ENCODE measurements at regions not wholly inside any gene's neighbourhood (a gene's known extent, or its start where the extent isn't known, plus 50 kb on each side); places are given as distances from the start of the nearest gene placed in this dataset.

DNA sequence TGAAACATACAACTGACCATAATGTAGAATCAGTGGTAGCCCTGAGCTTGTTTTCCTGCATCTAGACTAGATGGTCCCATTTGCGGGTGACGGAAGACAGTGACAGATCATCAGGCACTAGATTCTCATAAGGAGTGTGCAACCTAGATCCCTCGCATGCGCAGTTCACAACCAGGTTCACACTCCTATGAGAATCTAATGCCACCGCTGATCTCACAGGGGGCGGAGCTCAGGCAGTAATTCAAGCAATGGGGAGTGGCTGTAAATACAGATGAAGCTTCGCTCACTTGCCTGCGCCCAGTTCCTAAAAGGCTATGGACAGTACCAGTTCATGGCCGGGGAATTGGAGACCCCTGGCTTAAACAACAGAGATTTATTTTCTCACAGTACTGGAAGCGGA is 656.3 kb downstream of the HS3ST4 start:
- intact Hi-C loops (cut with DNase I): no loop called here
- no peaks in the 10 kb centered on the region for H3K9me3 ChIP-seq
- no peak overlapping the region for H3K27ac ChIP-seq
- no peak for DNase-seq
- no peaks in the 10 kb centered on the region for H3K27me3 ChIP-seq
- no peak for TF ChIP-seq POLR2A (IDR thresholded peaks at IDR 0.05)
- TF ChIP-seq, protein P1, sequence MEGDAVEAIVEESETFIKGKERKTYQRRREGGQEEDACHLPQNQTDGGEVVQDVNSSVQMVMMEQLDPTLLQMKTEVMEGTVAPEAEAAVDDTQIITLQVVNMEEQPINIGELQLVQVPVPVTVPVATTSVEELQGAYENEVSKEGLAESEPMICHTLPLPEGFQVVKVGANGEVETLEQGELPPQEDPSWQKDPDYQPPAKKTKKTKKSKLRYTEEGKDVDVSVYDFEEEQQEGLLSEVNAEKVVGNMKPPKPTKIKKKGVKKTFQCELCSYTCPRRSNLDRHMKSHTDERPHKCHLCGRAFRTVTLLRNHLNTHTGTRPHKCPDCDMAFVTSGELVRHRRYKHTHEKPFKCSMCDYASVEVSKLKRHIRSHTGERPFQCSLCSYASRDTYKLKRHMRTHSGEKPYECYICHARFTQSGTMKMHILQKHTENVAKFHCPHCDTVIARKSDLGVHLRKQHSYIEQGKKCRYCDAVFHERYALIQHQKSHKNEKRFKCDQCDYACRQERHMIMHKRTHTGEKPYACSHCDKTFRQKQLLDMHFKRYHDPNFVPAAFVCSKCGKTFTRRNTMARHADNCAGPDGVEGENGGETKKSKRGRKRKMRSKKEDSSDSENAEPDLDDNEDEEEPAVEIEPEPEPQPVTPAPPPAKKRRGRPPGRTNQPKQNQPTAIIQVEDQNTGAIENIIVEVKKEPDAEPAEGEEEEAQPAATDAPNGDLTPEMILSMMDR (IDR thresholded peaks at IDR 0.05): no peak
- no peaks in the 10 kb centered on the region for H3K4me1 ChIP-seq
- no peak overlapping the region for H3K4me3 ChIP-seq (replicated peaks in 1 of 3)
- H3K36me3 ChIP-seq: no peaks in the 10 kb centered on the region
- WGBS, 2 donors: 86 to 94% methylated on average over 10 of the region's 10 CpGs

DNA sequence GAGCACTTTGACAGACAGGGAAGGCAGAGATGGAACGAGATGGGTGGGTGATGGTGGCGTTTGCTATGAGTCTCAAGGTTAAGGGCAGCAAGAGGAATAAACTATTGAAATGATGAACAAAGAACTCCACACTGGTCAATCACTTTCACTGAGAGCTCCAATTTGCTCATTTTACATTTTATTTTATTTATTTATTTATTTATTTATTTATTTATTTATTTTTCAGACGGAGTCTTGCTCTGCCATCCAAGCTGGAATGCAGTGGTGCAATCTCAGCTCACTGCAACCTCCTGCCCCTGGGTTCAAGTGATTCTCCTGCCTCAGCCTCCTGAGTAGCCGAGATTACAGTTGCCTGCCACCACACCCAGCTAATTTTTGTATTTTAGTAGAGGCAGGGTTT is 669.1 kb downstream of the HS3ST4 start:
- intact Hi-C loops (cut with DNase I): no loop called here

DNA sequence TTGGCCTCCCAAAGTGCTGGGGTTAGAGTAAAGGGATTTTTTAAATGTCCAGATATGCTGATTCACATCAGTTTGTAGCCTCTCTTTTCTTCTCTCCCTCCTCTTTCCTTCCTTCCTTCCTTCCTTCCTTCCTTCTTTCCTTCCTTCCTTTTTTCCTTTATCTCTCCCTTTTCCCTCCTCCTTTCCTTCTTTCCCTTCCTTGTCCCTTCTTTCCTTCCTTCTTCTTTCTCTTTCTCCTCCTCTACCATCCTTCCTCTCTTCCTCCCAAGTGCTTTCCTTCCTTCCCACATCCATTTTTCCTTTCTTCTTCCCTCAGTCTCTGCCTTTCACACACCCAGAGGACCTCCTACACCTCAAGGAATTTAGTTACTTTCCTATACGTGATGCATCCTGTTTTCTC is 671.8 kb downstream of the HS3ST4 start:
- WGBS, 2 donors: 50 to 52% methylated on average over 1 of the region's 1 CpG

More for the DNA sequence above, 669.1 kb downstream of the HS3ST4 start:
- Histone ChIP-seq H3K9me3 (no peaks in the 10 kb centered on the region), H3K27ac (no peak overlapping the region), H3K27me3 (no peaks in the 10 kb centered on the region), H3K36me3 (no peaks in the 10 kb centered on the region), H3K4me3 (replicated peaks in 1 of 3) (no peak overlapping the region), H3K4me1 (no peaks in the 10 kb centered on the region)
- DNase-seq: no peak
- TF ChIP-seq, protein P1 (IDR thresholded peaks at IDR 0.05): no peak
- TF ChIP-seq POLR2A (IDR thresholded peaks at IDR 0.05): no peak
- WGBS, 2 donors: 84 to 89% methylated on average over 4 of the region's 4 CpGs

DNA sequence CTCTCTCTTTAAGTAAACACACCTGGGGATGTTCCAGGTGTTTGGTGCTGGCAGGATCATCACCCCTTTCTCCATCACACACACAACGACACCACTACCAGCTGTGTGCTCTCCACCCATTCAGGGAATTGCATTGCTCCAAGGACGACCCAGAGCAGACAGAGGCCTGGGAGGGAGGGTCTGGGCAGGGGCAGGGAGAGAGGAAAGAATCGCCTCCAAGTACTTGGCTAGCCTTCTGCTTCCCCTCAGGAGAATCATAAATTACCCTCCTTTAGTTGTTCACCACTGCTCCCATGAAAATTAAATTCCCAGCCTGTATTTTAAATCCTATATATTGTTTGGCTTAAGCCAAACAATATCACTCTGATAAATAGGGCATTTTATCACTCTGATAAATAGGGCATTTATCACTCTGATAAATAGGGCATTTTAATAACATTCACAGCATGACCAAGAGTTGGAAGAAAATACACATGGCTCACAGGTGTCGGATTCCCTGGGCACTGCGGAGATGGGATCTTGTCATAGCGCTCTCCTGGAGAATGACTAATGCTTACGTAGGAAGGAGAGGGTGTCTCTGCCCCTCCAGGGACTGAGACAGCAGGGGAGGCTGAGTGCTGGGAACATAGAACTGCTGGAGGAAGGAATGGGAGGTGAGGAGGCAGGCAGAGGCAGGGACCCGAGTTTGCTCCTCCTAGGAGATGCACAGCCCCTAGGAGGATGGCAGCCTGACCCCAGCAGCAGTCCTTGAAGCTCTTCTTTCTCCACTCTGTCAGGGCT is 673.6 kb downstream of the HS3ST4 start:
- intact Hi-C loops (cut with DNase I): no loop called here
- Histone ChIP-seq H3K27ac (no peak overlapping the region), H3K4me3 (replicated peaks in 1 of 3) (no peak overlapping the region), H3K27me3 (no peaks in the 10 kb centered on the region), H3K9me3 (no peaks in the 10 kb centered on the region), H3K4me1 (no peaks in the 10 kb centered on the region), H3K36me3 (no peaks in the 10 kb centered on the region)
- no peak for TF ChIP-seq POLR2A (IDR thresholded peaks at IDR 0.05)
- TF ChIP-seq, protein P1 (IDR thresholded peaks at IDR 0.05): no peak
- 26 to 38% methylated on average over 8 of the region's 8 CpGs for WGBS, 2 donors
- no peak for DNase-seq

More for the DNA sequence above, 671.8 kb downstream of the HS3ST4 start:
- Histone ChIP-seq H3K27me3 (no peaks in the 10 kb centered on the region), H3K36me3 (no peaks in the 10 kb centered on the region), H3K9me3 (no peaks in the 10 kb centered on the region), H3K27ac (no peak overlapping the region), H3K4me1 (no peaks in the 10 kb centered on the region), H3K4me3 (replicated peaks in 1 of 3) (no peak overlapping the region)
- TF ChIP-seq, protein P1 (IDR thresholded peaks at IDR 0.05): no peak
- no peak for TF ChIP-seq POLR2A (IDR thresholded peaks at IDR 0.05)
- intact Hi-C loops (cut with DNase I): no loop called here
- DNase-seq: no peak

DNA sequence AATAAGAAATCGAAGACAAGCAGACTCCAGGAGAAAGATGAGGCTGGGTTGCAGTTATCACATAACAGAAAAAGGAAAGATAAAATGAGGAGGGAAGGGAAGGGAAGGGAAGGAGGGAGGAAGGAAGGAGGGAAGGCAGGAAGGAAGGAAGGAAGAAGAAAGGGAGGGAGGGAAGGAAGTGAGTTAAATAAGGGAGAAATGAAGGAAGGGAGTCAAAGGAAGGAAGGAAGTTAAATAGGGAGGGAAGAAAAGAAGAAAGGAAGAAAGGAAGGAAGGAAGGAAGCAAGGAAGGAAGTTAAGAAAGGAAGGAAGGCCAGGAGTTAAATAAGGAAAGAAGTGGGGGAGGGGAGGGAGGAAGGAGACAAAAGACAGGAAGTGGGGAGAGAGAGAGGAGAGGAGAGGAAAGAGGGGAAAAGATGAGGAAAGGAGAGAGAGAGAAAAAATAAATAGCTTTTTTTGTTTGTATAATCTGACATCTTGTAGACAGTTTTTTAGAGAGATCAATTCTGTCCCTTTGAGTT is 679.6 kb downstream of the HS3ST4 start:
- no peak overlapping the region for H3K27ac ChIP-seq
- no peaks in the 10 kb centered on the region for H3K27me3 ChIP-seq
- H3K36me3 ChIP-seq: no peaks in the 10 kb centered on the region
- intact Hi-C loops (cut with DNase I): no loop called here
- no peaks in the 10 kb centered on the region for H3K9me3 ChIP-seq
- no peaks in the 10 kb centered on the region for H3K4me1 ChIP-seq
- no peak overlapping the region for H3K4me3 ChIP-seq (replicated peaks in 1 of 3)
- WGBS, 2 donors: 59 to 73% methylated on average over 1 of the region's 1 CpG
- TF ChIP-seq POLR2A (IDR thresholded peaks at IDR 0.05): no peak
- TF ChIP-seq, protein P1 (IDR thresholded peaks at IDR 0.05): no peak
- DNase-seq: no peak
